ENCODE measurements at regions not wholly inside any gene's neighbourhood (a gene's known extent, or its start where the extent isn't known, plus 50 kb on each side); places are given as distances from the start of the nearest gene placed in this dataset.
"Not testable (repeated sequence)": the region's sequence is repeated elsewhere in the genome, so short reads cannot be mapped to it uniquely, and the experiment has no call there.

DNA sequence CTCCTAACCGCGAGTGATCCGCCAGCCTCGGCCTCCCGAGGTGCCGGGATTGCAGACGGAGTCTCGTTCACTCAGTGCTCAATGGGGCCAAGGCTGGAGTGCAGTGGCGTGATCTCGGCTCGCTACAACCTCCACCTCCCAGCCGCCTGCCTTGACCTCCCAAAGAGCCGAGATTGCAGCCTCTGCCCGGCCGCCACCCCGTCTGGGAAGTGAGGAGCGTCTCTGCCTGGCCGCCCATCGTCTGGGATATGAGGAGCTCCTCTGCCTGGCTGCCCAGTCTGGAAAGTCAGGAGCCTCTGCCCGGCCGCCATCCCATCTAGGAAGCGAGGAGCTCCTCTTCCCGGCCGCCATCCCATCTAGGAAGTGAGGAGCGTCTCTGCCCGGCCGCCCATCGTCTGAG, 58.8 kb upstream of the ANKRD30BL start:
- DNase-seq, result not testable (repeated sequence)

DNA sequence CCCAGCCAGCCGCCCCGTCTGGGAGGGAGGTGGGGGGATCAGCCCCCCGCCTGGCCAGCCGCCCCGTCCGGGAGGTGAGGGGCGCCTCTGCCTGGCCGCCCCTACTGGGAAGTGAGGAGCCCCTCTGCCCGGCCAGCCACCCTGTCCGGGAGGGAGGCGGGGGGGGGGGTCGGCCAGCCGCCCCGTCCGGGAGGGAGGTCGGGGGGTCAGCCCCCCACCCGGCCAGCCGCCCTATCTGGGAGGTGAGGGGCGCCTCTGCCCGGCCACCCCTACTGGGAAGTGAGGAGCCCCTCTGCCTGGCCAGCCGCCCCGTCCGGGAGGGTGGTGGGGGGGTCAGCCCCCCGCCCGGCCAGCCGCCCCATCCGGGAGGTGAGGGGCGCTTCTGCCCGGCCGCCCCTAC, 60.1 kb upstream of the ANKRD30BL start:
- DNase-seq, result not testable (repeated sequence)

DNA sequence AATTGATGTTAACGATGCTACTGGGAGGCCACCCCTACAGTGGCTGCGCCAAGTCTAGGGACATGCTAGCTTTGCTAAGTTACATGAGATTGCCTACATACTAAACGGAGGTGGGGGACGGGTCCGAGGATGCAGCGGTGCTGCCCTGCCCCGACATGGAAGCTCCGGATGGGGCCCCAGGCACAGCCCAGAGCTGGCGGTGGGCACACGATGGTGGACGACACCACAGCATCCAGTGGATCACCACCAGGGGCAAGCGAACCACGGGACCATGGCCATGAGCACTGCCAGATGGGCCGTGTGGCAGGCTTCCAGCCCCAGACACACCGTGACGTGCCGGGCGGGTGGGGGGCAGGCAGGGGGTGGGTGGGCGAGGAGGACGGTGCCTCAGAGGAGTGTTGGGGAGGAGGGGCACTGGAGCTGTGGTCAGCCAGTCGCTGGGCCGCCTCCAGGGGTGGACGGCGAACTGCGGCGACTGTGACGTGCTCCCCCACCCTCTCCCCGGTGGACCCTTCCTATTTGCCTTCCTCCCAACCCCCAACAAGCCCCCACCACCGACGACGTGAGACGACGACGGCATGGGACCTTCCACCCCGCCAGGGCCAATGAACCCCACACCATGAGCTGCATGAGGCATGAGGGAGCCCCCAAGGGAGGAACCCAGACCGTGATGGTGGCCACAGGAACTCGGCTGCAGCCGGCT, 90.6 kb upstream of the ANKRD30BL start:
- DNase-seq, result no peak

DNA sequence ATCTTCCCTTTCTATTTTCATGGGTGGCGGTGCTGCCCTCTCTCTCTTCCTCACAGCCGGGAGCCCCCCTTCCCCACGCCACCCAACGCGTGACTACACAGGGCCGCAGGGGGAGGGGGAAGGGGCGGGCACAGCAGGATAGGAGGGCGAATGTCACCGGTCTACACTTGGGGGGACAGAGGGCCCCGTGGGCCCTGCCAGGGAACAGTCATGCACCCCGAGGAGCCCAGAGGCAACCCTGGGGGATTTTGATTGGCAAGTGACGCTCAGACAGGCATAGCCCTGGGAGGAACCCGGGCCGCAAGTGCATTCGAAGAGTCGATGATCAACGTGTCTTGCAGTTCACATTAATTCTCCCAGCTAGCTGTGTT, 91.1 kb upstream of the ANKRD30BL start:
- DNase-seq, result no peak

DNA sequence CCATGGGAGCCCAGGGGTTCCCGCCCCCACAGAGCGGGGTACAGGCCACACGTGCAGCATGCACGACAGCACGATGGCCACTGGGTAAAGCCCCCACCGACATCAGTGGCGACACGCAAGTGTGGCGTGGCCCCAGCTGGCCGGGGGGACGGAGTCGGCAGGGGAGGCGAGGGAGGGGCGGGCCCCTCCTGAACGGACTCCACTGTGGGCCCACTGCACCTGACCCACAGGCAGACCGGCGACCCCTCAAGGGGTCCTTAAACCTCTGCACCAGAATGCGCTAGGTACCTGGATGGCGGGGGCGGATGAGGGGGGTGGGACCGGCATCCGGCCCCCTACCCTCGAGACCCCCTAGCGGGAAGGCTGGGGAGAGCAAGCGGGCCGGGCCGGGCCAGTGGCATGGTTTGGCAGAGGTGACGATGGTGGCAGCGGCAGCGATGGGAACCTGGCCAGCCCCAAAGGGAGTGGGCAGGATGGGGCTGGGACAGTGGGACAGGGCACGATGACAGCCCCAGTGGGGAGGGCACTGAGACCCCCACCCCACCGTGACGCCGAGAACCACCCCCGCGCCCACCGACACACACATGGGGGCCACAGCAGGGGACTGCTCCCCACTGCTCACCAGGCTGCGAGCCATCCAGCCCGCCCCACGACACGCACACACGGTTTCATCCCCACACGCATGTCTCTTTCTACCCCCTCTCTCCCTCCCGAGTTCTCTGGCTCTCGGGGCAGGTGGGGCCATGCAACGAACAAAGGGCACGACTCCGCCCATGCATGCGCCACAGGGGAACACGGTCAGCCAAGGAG, 91.9 kb upstream of the ANKRD30BL start:
- no peak for DNase-seq

DNA sequence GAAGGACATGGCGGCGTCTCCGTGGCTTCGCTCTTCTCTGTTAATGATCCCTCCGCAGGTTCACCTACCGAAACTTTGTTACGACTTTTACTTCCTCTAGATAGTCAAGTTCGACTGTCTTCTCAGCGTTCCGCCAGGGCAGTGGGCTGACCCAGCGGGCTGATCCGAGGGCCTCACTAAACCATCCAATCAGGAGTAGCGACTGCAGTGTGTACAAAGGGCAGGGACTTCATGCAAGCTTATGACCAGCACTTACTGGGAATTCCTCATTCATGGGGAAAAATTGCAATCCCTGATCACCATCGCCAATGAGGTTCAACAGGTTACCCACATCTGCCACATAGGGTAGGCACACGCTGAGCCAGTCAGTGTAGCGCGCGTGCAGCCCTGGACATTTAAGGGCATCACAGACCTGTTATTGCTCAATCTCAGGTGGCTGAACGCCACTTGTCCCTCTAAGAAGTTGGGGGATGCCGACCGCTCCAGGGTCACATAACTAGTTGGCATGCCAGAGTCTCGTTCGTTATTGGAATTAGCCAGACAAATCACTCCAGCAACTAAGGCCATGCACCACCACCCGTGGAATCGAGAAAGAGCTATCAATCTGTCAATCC, 92.7 kb upstream of the ANKRD30BL start:
- DNase-seq, result not testable (repeated sequence)

DNA sequence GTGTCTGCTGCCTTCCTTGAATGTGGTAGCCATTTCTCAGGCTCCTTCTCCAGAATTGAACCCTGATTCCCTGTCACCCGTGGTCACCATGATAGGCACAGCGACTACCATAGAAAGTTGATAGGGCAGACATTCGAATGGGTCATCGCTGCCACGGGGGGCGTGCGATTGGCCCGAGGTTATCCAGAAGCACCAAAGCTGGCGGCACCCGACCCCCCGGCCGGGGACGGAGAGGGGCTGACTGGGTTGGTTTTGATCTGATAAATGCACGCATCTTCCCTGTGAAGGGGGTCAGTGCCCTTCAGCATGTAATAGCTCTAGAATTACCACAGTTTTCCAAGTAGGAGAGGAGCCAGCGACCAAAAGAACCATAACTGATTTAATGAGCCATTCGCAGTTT, 94.0 kb upstream of the ANKRD30BL start:
- no peak for DNase-seq

DNA sequence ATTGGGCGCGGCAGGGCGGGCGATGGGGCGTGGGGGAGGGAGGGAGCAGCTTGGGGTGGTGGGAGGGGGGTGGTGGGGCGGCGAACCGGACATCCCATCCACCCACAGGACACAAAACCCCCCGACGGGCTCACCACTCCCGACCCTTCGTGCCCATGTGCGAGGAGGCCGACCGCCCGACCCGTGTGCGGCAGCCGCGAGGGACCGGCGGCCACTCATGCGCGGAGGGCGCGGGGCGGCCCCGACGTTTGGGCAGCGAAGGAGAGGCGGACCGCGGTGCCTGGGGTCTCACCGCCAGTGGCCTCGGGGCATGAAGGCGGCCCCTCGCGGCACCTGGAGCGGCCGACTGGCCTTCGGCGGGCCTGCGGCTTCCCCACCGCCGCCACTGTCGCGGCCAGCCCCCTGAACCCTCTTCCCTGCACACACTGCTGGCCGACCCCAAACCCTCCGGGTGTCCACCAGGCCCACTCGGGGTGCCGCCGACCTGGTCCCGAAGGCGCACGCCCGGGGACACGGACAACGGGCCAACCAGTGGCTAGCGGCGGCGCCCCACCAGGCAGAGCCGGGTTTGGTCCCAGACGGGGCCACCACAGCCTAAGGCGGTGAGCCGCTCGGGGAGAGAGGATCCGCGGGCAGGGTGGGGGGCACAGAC, 94.6 kb upstream of the ANKRD30BL start:
- no peak for DNase-seq

DNA sequence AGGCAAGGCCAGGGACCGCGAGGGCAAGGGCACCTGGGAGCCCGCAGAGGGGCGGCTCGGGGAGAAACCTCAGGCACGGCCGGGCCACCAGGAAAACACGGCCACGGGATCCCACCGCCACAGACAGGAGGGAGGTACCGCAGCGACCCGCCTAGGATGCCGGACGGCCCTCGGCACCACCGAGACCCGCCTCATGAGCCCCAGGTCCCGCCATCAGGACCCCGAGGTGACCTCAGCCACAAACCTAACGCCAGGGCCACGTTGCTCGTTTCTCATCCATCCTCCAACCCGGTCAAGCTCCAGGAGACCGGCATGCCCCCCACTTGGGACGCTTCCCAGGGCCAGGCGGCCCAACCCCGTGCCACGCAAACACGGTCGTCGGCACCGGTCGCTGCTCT, 95.2 kb upstream of the ANKRD30BL start:
- not testable (repeated sequence) for DNase-seq

DNA sequence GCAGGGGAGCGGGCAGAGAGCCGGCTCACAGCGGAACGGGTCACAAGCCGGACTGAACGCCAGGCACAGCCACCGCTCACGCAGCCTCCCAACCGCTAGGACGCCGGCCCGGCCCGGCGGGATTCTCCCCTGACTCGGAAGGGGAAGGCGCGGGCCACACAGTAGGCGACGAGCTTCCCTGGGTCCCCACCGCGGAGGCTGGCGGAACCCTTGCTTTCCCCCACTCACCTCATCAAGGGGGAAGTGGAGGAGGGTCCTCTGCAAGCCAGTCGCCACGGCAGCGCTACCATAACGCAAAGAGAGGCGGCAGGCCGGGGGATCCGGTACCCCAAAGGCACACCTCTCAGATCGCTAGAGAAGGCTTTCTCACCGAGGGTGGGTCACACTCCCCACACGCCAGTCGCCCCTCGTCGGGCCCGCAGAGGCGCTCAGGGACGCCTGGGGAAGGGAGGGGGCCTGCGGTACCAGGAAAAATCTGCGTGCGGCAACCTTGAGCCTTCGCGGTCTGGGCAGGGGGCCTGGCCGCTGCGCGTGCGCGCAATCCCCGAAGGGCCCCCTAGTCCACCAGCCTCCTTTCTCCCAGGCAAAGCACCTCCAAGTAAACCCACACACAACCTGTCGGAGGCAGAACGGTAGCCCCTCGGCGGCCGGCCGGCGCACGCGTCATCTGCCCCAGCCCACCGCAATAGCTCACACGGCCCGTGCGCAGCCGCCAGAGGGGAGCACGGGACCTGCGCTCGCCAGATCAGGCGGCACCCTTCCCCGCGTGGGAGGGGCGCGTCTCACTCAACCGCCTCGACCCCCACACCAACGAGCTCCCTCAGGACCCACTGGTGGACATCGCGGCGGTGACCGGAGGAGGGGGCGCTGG, 95.8 kb upstream of the ANKRD30BL start:
- not testable (repeated sequence) for DNase-seq

DNA sequence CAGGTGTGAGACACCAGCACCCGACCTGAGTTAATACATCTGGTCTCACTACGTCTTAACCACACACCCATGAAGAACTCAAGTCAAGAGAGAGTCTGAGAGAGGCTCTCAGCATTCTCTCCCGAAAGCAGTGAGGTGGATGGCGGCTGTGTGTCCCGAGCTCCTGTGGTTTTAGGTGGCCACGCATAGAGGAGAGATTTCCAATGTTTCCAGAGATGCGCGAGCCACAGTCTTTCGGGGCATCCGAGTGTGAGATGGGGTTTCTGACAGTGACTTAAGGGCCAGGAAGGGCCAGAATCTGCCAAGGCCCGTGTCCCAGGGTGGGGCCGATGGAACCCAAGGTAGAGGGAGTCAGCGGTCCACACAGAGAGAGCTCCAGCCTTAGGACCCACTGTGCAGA, 97.5 kb upstream of the ANKRD30BL start:
- not testable (repeated sequence) for DNase-seq

DNA sequence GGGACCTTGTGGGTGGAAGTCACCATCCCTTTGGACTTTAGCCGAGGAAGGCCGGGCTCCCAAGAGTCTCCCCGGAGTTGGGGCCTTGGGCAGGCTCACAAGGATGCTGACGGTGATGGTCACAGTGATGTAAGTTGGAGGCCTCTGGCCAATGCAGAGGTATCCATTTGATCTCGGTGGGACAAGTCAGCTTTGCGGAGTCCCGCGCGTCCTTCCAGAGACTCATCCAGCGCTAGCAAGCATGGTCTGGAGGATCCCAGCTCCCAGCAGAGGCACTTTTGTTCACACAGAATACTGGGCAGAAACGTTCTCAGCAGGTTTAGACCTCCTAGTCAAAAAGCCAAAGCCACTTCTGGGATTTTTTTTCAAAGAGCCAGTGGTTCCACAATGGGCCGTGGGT, 103.8 kb upstream of the ANKRD30BL start:
- not testable (repeated sequence) for DNase-seq

DNA sequence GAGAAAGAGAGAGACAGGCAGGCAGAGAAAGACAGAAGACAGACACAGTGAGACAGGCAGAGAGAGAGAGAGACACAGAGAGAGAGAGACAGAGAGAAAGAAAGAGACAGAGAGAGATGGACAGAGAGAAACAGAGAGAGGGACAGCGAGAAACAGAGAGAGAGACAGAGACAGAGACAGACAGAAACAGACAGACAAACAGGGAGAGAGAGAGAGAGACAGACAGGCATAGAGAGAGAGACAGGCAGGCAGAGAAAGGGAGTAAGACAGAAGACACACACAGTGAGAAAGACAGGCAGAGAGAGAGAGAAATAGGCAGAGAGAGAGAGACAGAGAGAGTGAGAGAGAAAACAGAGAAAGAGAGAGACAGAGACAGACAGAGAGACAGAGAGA, 105.3 kb upstream of the ANKRD30BL start:
- no peak for DNase-seq

DNA sequence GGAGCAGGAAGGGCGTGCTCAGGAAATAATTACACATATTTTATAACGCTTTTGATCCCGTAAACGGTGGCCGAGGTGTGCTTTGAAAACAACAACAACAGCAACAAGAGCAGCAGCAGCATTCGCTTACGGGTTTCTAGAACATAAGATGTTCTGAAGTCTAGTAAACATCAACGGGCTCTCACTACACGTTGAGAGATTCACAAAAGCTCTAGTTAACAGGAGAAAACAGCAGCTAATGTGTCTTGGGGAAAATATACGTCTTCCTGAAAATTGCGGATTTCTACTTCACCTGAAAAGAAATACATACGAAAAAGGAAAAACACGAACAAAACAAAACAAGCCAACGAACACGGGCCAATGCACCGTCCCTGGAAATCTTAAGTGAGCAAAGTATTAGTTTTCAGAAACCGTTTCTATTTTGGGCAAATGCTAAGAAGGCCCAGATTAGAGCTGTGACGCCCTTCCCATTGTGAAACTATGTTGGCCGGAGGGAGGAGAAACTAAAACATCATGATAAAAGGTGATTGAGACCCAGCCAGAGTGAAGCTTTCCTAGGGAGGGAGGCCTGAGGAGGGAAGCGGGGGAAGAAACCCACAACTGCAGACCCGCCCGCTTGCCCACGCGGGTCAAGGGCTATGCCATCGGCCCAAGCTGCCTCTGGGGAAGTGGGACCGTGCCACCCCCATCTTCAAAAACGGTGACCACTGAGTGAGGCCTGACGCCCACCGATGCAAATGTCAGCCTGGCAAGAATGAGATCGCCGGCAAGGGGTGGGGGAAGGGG, 105.9 kb upstream of the ANKRD30BL start:
- DNase-seq, result not testable (repeated sequence)

DNA sequence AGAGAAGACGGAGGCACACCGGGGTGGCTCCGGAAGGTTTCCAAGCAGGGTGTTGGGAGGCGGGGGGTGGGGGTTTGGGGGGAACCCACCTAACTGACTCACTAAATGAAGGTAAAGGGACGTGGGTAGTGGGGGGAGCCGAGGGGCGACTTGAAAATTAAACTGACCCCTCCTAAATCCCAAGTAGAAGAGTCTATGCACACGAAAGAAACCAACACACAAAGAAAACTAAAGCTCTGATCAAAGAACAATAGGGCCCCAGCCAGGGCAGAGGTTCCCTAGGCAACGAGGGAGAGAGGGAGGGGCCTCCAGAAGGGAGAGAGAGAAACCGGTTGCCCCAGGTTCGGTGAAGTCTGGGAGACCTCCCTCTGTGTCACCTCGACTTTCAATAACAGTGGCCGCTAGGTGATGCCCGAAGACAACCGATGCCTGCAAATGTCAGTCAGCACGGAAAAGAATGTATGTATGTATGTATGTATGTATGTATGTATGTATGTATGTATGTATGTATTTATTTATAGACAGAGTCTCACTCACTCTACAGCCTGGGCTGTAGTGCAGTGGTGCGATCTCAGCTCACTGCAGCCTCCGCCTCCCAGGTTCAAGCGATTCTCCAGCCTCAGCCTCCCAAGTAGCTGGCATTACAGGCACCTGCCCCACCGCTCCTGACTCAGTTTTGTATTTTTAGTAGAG, 106.7 kb upstream of the ANKRD30BL start:
- not testable (repeated sequence) for DNase-seq

DNA sequence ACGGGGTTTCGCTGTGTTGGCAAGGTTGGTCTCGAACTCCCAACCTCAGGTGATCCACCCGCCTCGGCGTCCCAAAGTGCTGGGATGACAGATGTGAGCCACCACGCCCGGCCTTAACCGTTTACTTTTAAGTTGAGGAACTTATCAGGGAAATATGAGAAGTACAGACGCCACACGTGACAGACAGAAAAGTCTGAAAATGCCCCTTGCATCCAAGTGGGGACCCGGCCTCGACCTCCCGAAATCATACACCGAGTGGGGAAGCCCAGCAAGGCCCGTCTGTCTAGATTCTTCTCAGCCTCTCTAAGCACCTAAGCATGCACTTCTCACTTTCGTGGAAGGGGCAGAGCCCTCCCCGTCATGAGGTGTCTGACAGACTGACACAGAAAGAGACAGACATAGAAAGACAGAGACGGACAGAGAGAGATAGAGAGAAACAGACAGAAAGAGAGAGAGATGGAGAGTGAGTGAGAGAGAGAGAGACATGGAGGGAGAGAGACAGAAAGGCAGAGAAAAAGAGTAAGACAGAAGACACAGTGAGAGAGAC, 107.3 kb upstream of the ANKRD30BL start:
- DNase-seq, result no peak

DNA sequence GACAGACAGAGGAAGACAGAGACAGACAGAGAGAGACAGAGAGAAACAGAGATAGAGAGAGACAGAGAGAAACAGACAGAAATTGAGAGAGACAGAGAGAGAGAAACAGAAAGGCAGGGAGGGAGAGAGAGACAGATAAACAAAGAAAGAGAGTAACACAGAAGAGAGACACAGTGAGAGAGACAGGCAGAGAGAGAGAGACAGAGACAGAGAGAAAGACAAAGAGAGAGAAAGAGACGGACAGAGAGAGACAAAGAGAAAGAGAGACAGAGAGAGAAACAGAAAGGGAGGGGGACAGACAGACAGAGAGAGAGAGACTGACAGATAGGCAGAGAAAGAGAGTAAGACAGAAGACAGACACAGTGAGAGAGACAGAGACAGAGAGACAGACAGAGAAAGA, 108.5 kb upstream of the ANKRD30BL start:
- no peak for DNase-seq

DNA sequence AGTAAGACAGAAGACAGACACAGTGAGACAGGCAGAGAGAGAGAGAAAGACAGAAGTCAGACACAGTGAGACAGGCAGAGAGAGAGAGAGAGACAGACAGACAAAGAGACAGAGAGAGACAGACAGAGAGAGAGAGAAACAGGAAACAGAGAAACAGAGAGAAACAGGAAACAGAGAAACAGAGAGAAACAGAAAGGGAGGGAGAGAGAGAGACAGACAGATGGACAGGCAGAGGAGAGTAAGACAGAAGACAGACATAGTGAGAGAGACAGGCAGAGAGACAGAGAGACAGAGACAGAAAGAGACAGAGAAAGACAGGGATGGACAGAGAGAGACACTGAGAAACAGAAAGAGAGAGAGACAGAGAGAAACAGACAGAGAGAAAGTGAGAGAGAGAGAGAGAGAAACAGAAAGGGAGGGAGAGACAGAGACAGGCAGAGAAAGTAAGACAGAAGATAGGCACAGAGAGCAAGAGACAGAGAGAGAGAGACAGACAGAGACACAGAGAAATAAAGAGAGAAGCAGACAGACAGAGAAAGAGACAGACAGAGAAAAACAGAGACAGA, 109.3 kb upstream of the ANKRD30BL start:
- DNase-seq, result no peak

DNA sequence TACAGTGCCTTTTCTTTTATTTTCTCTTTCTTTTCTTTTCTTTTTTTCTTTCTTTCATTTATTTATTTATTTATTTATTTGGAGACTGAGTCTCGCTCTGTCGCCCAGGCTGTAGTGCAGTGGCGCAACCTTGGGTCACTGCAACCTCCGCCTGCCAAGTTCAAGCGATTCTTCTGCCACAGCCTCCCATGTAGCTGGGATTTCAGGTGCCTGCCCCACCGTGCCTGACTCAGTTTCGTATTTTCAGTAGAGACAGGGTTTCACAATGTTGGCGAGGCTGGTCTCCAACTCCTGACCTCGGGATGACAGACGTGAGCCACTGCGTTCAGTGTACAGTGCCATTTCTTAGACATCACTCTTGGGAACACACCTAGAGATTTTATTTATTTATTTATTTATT, 110.0 kb upstream of the ANKRD30BL start:
- DNase-seq, result not testable (repeated sequence)

DNA sequence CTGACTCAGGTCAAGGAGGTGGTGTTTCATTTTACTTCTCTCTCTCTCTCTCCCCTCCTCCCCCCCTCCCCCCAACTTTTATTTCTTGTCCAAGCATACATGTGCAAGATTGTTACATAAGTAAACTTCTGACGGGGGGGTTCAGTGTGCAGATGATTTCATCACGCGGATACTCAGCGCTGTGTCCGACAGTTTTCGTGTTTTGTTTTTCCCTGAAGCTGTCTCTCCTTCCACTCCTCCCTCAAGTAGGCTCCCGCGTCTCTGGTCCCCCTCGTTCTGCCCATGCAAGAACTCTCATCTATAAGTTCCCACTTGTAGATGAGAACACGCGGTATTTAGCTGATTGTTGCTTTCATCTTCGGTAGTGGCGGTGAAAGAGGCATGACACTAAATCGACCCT, 111.0 kb upstream of the ANKRD30BL start:
- no peak for DNase-seq

Data from GOT3 (cell line).